GM19043 (cell line): ENCODE measurements at regions not wholly inside any gene's neighbourhood (a gene's known extent, or its start where the extent isn't known, plus 50 kb on each side); places are given as distances from the start of the nearest gene placed in this dataset.
"Not testable (repeated sequence)": the region's sequence is repeated elsewhere in the genome, so short reads cannot be mapped to it uniquely, and the experiment has no call there.

Source experiments
- ATAC-seq: cut with Tn5 transposase; IDR thresholded peaks from one replicate; pipeline ENCODE4 v1.9.1; 2021; ENCODE audit warnings: low read depth; ENCODE audit not compliant: unreplicated experiment

DNA sequence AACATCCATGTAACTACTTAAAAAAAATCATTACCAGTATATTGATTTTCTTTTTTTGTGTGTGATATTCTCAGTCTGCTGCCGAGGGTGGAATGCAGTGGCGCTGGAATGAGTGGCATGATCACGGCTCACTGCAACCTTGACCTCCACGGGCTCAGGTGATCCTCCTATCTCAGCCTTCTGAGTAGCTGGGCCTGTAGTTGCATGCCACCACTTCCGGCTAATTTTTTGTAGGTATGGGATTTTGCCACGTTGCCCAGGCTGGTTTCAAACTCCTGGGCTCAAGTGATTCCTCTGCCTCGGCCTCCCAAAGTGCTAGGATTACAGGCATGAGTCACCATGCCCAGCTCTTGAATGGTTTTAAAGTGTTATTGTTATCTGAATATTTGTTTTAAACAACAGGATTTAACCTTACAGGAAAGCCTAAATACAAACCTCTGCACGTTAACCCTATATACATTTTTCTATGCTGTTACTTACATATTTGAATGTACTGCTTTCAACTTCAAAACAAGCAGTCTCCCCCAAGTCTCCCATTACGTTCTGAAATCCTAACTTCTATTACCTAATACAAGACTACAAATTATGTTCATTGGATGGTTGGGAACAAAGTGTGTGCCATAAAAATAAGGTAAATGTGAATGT is 61.7 kb downstream of the KPNA2 start:
- ATAC-seq, result no peak

GRCh38 chr17:68099341-68099753 is 63.8 kb downstream of the KPNA2 start:
- not testable (repeated sequence) for ATAC-seq

GRCh38 chr17:68100000-68100641 is 64.6 kb downstream of the KPNA2 start:
- ATAC-seq, result no peak

- no peak for ATAC-seq
These were observed 65.8 kb downstream of the KPNA2 start for GRCh38 chr17:68101075-68101986.

DNA sequence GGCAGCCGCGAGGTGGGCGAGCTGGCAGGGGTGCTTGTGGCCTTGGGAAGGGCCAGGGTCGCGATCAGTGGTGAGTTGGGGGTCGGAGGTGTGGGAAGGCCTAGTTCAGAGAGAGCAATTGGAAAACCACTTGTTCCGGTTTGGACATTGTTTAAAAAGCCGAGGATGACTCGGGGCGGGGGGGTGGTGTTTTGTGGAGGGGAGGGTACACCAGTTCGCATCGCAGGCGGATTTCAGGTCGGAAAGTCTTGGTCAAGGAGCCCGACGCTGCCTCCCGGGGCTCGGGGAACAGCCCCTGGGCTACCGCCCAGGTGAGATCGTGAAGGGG is 66.4 kb downstream of the KPNA2 start:
- no peak for ATAC-seq

DNA sequence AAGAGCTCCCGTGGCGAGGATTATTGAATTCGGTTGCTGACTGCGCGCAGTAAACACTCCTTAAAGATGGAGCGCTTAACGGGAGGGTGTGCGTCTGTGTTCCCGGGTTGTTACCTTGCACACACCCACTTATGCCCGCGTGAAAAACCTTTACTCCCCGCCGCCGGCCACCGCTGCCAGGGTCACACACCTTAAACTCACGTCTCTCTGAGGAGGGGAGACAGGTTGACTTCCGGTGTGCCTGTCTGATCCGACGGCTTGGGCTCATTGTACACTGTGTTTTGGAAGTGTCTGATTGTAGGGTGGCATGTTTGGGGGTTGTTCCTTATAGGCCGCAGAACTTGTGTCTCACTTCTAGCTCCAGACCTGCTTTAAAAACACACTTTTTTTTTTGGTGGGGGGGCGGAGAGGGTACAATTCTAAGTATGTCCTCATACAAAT is 66.8 kb downstream of the KPNA2 start:
- ATAC-seq, result no peak

- no peak for ATAC-seq
These were observed 67.6 kb downstream of the KPNA2 start for GRCh38 chr17:68103148-68103547.

- ATAC-seq, result no peak
These were observed 70.5 kb downstream of the KPNA2 start for GRCh38 chr17:68106085-68106484.

- no peak for ATAC-seq
These were observed 71.8 kb downstream of the KPNA2 start for GRCh38 chr17:68107373-68107772.

DNA sequence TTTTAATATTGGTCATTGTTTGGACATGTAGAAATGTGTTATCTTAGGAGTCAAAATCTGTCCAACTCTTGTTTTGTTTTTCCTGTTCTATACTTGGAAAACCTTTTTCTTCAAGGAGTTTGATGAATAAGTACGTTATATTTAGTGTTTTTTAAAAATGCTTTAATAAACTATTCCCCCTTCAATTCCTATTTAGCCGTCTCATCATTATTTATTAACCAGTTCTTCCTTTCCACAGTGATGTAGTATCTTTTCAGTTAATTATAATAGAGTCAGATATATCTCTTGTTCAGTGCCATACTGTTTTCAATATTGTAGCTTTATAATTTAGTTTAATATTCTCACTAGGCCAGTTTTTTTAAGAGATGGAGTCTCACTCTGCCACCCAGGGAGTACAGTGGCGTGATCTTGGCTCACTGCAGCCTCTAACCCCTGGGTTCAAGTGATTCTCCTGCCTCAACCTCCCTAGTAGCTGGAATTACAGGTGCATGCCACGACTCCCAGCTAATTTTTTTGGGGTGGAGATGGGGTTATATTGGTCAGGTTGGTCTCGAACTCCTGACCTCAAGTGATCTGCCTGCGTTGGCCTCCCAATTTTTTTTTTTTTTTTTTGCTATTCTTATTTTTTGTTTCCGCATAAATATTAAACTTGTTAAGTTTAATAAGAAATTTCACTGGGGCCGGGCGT is 72.9 kb downstream of the KPNA2 start:
- ATAC-seq, result no peak

DNA sequence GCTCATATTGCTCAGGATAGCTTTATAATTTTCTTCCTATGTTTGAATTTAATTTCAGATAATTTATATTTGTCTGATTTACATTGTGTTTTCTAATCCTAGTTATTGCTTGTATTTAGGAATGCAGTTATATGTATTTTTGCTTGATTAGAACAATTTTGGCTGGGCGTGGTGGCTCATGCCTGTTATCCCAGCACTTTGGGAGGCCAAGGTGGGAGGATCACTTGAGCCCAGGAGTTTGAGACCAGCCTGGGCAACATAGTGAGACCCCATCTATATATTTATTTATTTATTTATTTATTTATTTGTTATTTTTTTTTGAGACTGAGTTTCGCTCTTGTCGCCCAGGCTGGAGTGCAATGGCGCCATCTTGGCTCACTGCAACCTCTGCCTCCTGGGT is 73.9 kb downstream of the KPNA2 start:
- not testable (repeated sequence) for ATAC-seq

DNA sequence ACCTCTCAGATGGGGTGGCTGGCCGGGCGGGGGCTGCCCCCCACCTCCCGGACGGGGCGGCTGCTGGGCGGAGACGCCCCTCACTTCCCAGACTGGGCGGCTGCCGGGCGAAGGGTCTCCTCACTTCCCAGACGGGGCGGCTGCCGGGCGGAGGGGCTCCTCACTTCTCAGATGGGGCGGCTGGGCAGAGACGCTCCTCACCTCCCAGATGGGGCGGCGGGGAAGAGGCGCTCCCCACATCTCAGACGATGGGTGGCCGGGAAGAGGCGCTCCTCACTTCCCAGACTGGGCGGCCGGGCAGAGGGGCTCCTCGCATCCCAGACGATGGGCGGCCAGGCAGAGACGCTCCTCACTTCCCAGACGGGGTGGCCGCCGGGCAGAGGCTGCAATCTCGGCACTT is 80.7 kb downstream of the KPNA2 start:
- not testable (repeated sequence) for ATAC-seq

DNA sequence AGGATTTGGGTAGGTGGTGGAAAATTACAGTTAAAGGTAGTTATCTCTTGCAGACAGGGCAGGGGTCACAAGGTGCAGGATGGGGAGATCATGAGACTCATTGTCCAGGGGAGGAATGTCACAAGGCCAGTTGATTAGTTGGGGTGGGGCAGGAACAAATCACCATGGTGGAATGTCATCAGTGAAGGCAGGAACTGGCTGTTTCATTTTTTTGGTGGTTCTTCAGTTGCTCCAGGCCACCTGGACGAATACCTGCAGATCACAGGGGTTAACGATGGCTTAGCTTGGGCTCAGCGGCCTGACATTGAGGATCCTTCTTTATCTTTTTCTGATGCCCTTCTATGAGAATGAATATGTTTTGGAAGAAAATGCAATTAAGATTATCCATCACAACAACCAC is 87.1 kb downstream of the KPNA2 start:
- ATAC-seq, result no peak

DNA sequence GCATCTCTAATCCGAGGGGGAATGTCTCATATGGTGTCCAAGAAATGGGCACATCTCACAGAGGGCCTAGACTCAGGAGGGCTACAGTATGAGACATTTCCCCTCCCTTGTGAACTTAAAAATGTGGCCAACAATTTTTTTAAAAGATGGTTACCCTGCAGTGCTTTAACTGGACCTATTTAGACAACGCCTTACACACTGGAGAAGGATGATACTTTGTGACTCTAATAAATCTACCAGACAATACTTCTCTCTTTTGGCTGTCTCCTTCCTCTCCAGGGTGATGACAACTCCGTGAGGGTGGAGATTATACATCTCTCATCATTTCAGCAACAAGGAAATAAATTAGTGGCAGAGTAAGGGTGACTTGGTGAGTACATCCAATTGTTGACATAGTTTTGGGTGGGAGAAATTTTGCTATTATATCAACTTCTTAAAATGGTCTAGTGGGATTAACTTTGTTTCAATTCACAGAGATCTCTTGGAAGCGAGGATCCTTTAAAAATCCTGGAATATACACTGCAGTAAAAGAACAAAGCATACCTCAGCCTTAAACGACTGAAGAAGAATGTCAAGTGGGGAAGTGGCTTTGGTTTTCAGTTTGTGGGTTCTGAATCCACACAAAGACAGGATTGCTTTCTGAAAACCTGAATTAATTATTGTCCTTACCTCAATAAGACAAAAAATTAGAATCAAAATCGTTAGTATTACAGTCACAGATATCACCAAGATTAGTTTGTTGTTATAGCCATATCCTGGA is 89.8 kb downstream of the KPNA2 start:
- ATAC-seq, result no peak

DNA sequence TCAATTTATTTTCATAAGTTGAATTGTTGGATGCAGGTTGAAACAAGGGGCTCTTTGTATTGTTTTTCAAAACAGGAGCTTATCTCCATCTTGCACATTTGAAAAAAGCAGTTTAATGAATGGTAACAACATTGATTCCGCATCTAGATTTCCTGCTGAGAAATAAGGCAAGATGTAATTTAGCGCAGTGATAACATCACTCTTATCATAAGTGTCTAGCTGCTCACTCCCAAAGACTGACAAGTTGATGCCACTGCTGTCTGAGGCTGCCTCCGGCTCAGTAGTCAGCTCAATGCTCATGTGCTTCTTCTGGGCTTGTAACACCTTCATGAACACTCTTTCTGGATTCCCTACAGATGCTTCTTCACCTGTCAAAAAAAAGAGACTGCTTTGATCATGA is 92.4 kb downstream of the KPNA2 start:
- no peak for ATAC-seq

DNA sequence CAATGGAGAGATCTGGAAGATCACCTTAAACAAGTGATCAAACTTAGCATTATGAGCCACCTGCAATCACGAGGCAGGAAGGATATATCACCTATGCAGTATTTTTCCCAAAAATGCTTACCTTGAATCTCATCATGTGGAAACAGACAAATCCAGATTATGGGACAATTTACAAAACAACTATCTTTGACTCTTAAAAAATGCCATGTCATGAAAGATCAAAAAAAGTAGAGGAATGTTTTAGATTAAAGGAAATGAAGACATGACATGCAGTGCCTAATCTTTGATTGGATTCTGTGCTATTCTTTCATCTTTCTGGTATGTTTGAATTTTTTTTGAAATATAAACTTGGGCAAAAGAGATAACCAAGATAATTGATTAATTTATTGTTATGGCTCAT is 95.9 kb downstream of the KPNA2 start:
- ATAC-seq, result no peak

- no peak for ATAC-seq
These were observed 98.0 kb downstream of the KPNA2 start for GRCh38 chr17:68133346-68134045.

DNA sequence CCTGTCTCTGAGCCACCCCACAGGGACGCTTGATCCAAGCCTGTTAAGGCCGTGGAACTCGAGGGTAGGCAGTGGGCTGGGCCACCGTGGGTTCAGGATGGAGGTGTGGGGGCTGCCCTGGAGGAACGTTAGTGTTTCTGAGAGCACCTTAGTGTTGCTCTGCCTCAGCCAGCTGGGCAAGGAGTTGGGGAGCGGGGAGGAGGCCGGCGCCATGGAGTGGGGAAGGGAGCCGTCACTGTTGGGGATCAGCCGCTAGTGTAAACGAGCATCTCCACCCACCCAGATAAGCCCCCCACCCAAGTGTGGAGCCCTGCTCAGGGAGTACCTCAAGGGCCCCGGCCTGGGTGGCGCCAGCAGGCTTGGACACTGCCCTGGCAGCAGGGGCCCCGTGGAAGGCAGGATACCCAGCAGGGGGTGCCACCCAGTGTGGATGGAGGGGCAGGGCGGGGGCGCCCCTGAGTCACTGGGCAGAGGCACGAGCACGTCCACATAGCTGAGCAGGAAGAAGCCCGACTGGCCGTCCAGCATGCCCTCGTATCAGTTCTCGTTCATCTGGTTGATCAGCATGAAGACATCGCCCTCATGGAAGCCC is 98.6 kb downstream of the KPNA2 start:
- ATAC-seq, result no peak

DNA sequence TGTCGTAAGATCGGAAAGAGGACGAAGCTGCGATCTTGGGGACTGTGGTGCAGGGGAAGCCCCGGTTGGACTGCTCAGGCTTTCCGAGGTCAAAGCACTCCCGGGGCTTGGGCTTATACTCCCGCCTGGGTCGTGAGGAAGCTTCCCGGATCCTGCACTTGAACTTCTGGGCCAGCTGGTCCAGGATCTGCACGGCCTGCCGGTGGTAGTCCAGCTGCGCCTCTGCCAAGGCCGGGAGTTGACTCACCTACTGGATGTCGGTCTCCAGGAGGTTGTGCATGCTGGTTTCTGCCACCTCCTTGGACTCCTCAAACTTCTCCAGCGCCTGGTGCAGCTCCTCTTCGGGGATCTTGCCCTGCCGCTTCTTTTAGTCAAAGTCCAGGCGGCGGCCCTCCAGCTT is 99.2 kb downstream of the KPNA2 start:
- no peak for ATAC-seq
